Stimulated activated naive CD8-positive, alpha-beta T cell treated with anti-CD3 and anti-CD28 coated beads, Interleukin-15, Interleukin-2, amounts not matched to agents 100 U/mL and 50 U/mL, for 24 hours (primary cell): ENCODE measurements at regions not wholly inside any gene's neighbourhood (a gene's known extent, or its start where the extent isn't known, plus 50 kb on each side); places are given as distances from the start of the nearest gene placed in this dataset.

Experiments used
- ATAC-seq: fragments of 150-1000 bp; cut with Tn5 transposase; one replicate; pipeline ENCODE4 v1.10.0; 2021
- DNase-seq: peaks from one replicate; pipeline ENCODE4 v3.0.0; 2021

GRCh38 chr4:157509341-157509740 is 288.8 kb downstream of the GRIA2 start:
- no peak for DNase-seq

GRCh38 chr4:157502656-157503055 is 282.1 kb downstream of the GRIA2 start:
- ATAC-seq (no peak), DNase-seq (no peak)

More at GRCh38 chr4:157509341-157509740, 288.8 kb downstream of the GRIA2 start:
- no peak for ATAC-seq

- DNase-seq (no peak), ATAC-seq (no peak)
Measured at GRCh38 chr4:157459785-157460184, 239.3 kb downstream of the GRIA2 start.

- DNase-seq (no peak), ATAC-seq (no peak)
Measured at GRCh38 chr4:157447195-157447594, 226.7 kb downstream of the GRIA2 start.

GRCh38 chr4:157444014-157444413 is 223.5 kb downstream of the GRIA2 start:
- DNase-seq (no peak), ATAC-seq (no peak)

- ATAC-seq (peak; percentile 14), DNase-seq (no peak)
Measured at GRCh38 chr4:157443537-157443936, 223.0 kb downstream of the GRIA2 start.

GRCh38 chr4:157425897-157426296 is 205.4 kb downstream of the GRIA2 start:
- ATAC-seq (no peak), DNase-seq (no peak)

GRCh38 chr4:157423526-157424020 is 203.0 kb downstream of the GRIA2 start:
- no peak for ATAC-seq

GRCh38 chr4:157421365-157421764 is 200.8 kb downstream of the GRIA2 start:
- no peak for ATAC-seq
- DNase-seq, result no peak

More at GRCh38 chr4:157423526-157424020, 203.0 kb downstream of the GRIA2 start:
- DNase-seq, result no peak
